HFFc6 (cell line): ENCODE measurements at regions not wholly inside any gene's neighbourhood (a gene's known extent, or its start where the extent isn't known, plus 50 kb on each side); places are given as distances from the start of the nearest gene placed in this dataset.

ENCODE experiments used
- DNase-seq: peaks from one replicate; pipeline ENCODE4 v3.0.0-alpha.2; 2018
- H3K27ac Mint-ChIP-seq: 2 replicates; pipeline ENCODE4 v1.8.0; 2020; ENCODE audit warnings: mild to moderate bottlenecking, mixed read lengths
- H3K27me3 Mint-ChIP-seq: 2 replicates; pipeline ENCODE4 v1.8.0; 2021; ENCODE audit warnings: mild to moderate bottlenecking, moderate library complexity, mixed read lengths; ENCODE audit not compliant: insufficient read depth
- H3K36me3 Mint-ChIP-seq: 2 replicates; pipeline ENCODE4 v1.8.0; 2021; ENCODE audit warnings: low read depth, mixed read lengths
- H3K4me1 Mint-ChIP-seq: 2 replicates; pipeline ENCODE4 v1.8.0; 2020; ENCODE audit warnings: low read depth, mixed read lengths
- H3K4me3 Mint-ChIP-seq: 2 replicates; pipeline ENCODE4 v1.8.0; 2020; ENCODE audit warnings: mild to moderate bottlenecking, moderate library complexity, mixed read lengths
- H3K9me3 Mint-ChIP-seq: 2 replicates; pipeline ENCODE4 v1.8.0; 2020; ENCODE audit warnings: mild to moderate bottlenecking, mixed read lengths
- TF ChIP-seq, protein P1 (sequence below): fragments of 200-600 bp; sonication (generic); IDR thresholded peaks from 2 replicates; pipeline ENCODE4 v1.5.0; 2021; ENCODE audit warnings: antibody characterized with exemption, mild to moderate bottlenecking

DNA sequence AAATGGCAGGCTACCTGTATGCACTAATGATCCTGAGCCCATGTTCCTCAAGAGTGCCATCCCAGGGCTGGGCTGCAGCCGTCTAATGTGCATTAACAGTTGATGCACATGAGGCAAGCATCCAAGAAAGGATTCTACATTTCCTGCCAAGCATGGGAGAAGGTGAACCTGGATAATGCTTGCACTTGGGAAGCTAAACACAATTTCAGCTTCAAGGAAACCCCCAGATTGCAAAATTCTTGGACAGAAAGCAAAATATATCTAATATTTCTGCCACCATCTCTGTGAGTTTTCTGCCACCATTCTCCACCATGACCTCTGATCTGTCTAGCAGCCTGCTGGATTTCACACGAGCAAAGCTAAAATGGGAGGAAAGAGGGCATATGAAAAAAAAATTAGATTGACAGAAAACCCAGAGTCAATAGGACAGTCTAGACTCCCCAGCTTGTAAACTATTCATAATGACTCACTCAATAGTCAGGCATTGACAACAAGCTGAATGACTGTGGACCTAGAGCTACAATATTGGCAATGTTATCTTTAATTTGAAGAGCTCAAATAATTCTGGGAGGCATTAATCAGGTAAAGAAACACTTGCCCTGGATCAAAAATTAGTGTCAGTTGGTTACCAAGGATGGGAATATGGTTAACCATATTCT lies 91.9 kb upstream of the BCL2L14 start:
- H3K27ac Mint-ChIP-seq = no peak overlapping the region
- DNase-seq = no peak
- no peak overlapping the region for H3K4me3 Mint-ChIP-seq
- TF ChIP-seq, protein P1, sequence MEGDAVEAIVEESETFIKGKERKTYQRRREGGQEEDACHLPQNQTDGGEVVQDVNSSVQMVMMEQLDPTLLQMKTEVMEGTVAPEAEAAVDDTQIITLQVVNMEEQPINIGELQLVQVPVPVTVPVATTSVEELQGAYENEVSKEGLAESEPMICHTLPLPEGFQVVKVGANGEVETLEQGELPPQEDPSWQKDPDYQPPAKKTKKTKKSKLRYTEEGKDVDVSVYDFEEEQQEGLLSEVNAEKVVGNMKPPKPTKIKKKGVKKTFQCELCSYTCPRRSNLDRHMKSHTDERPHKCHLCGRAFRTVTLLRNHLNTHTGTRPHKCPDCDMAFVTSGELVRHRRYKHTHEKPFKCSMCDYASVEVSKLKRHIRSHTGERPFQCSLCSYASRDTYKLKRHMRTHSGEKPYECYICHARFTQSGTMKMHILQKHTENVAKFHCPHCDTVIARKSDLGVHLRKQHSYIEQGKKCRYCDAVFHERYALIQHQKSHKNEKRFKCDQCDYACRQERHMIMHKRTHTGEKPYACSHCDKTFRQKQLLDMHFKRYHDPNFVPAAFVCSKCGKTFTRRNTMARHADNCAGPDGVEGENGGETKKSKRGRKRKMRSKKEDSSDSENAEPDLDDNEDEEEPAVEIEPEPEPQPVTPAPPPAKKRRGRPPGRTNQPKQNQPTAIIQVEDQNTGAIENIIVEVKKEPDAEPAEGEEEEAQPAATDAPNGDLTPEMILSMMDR = no peak
- H3K9me3 Mint-ChIP-seq = no peaks in the 10 kb centered on the region
- H3K36me3 Mint-ChIP-seq = no peaks in the 10 kb centered on the region
- H3K27me3 Mint-ChIP-seq = peaks cover 24% of the 10 kb centered on the region
- H3K4me1 Mint-ChIP-seq = no peaks in the 10 kb centered on the region

DNA sequence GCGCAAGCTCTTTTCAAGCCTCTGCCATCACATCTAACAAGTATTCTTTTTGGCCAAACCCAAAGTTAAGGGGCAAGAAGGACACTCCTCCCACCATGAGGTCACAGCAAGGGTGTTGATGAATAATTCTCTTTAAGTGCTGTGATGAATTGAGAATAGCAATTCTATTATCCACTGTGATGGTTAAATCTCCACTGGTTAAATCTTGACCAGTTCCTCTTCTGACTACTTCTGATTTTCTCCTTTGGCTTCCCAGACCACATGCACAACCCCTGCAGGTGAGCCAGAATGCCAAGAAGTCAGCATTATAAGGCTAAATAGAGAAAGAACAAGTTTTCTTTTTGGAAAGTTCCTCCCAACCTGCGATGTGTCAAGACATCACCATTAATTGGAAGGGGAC lies 90.6 kb upstream of the BCL2L14 start:
- Mint-ChIP-seq H3K27me3 (peaks cover 19% of the 10 kb centered on the region), H3K9me3 (no peaks in the 10 kb centered on the region), H3K4me1 (no peaks in the 10 kb centered on the region), H3K4me3 (no peak overlapping the region), H3K36me3 (no peaks in the 10 kb centered on the region), H3K27ac (no peak overlapping the region)
- DNase-seq = no peak
- TF ChIP-seq, protein P1 = no peak

DNA sequence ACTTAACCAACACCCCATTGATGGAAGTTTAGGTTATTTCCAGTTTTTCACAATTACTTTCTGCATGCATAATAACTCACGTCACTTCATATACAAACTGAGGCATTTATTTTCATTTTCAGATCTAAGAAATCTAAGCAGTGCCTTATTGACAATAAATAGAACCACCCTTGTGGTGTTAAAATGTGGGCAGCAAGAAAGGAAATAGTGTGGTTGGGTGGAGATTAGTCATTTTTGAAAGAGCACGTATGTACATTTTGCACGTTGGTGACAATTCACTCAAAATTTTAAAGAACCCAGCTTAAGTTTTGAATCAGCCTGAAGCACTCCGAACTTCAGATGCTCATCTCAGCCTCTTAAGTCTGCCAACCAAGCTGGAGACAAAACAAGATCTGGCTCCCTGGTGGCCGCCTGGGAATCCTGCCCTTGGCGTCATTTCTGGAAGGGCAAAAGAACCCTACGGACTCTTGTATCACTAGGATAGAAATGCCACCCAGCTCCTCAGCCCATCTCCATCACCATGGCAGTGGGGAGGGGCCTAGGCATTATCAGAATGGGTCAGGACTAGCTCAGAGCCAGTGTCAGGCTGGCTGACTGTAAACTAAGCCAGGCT lies 89.5 kb upstream of the BCL2L14 start:
- H3K36me3 Mint-ChIP-seq = no peaks in the 10 kb centered on the region
- no peak overlapping the region for H3K4me3 Mint-ChIP-seq
- H3K9me3 Mint-ChIP-seq = no peaks in the 10 kb centered on the region
- peaks cover 17% of the 10 kb centered on the region for H3K27me3 Mint-ChIP-seq
- TF ChIP-seq, protein P1 = no peak
- no peak overlapping the region for H3K27ac Mint-ChIP-seq
- no peak for DNase-seq
- no peaks in the 10 kb centered on the region for H3K4me1 Mint-ChIP-seq

DNA sequence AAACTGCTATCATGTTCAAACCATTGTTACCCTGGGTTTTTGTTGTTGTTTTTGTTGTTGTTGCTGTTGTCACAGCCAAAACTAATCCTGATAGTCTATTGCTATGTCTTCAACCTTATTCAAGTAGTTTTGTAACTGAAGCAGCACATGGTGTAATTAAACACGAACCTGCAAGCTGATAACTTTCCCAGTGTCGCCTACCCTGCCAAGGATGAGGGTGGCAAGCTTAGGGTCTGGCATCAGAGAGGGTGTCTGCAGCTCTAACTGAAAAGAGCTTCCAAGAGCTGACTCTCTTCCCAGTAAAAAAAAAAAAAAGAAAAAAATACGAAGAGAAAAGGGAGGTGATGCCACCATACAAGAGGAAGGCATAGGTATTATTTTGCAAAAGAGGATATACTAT lies 86.3 kb upstream of the BCL2L14 start:
- Mint-ChIP-seq H3K36me3 (no peaks in the 10 kb centered on the region), H3K4me1 (no peaks in the 10 kb centered on the region), H3K27ac (no peak overlapping the region), H3K9me3 (no peaks in the 10 kb centered on the region), H3K4me3 (no peak overlapping the region), H3K27me3 (peaks cover 24% of the 10 kb centered on the region)
- TF ChIP-seq, protein P1 = no peak
- DNase-seq = no peak

DNA sequence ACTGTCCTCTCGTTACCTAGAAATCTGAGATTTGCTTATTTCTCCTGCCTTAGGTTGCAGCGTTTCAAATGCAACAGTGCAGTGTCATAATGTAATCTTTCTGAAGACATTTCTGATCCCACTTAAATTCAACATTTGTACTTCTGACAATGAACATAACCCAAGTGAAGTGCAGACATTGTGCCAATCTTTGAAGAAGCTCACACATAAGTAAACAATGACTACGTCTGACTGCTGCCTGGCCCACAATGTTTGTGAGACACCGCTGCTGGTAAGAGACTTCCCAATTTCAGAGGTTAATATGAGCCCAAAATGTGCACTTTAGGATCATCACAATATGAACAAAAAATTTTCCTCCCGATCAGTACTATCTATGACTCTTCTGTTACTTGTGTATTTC lies 84.6 kb upstream of the BCL2L14 start:
- H3K9me3 Mint-ChIP-seq = no peaks in the 10 kb centered on the region
- H3K36me3 Mint-ChIP-seq = no peaks in the 10 kb centered on the region
- H3K27me3 Mint-ChIP-seq = peaks cover 21% of the 10 kb centered on the region
- H3K27ac Mint-ChIP-seq = no peak overlapping the region
- no peaks in the 10 kb centered on the region for H3K4me1 Mint-ChIP-seq
- H3K4me3 Mint-ChIP-seq = no peak overlapping the region
- DNase-seq = no peak
- TF ChIP-seq, protein P1 = no peak
